RWPE2 (cell line): ENCODE measurements at regions not wholly inside any gene's neighbourhood (a gene's known extent, or its start where the extent isn't known, plus 50 kb on each side); places are given as distances from the start of the nearest gene placed in this dataset.

Source experiments
- ATAC-seq: fragments of 200-7000 bp; cut with Tn5 transposase; 3 replicates; pipeline ENCODE4 v1.9.1; 2021; ENCODE audit warnings: low read depth
- DNase-seq: peaks from one replicate; pipeline ENCODE4 v3.0.0-alpha.2; 2020; ENCODE audit warnings: low spot score
- H3K27ac ChIP-seq: fragments of 450-650 bp; 2 replicates; pipeline ENCODE4 v1.5.1; 2017; ENCODE audit warnings: mild to moderate bottlenecking; ENCODE audit not compliant: poor library complexity, severe bottlenecking
- H3K27me3 ChIP-seq: fragments of 250-450 bp; sonication (Bioruptor Pico); 2 replicates; pipeline ENCODE4 v1.5.1; 2021; ENCODE audit warnings: mild to moderate bottlenecking, moderate library complexity; ENCODE audit not compliant: insufficient read depth, poor library complexity, severe bottlenecking
- H3K36me3 ChIP-seq: fragments of 250-450 bp; sonication (Bioruptor Pico); 2 replicates; pipeline ENCODE4 v1.5.1; 2020; ENCODE audit warnings: low read depth, mild to moderate bottlenecking, moderate library complexity
- H3K4me1 ChIP-seq: fragments of 250-450 bp; sonication (Bioruptor Pico); 2 replicates; pipeline ENCODE4 v1.5.1; 2021; ENCODE audit warnings: mild to moderate bottlenecking, moderate library complexity; ENCODE audit not compliant: insufficient read depth, poor library complexity, severe bottlenecking
- H3K4me3 ChIP-seq: fragments of 250-450 bp; sonication (Bioruptor Pico); 2 replicates; pipeline ENCODE4 v1.5.1; 2021; ENCODE audit warnings: mild to moderate bottlenecking, moderate library complexity; ENCODE audit not compliant: severe bottlenecking
- H3K9me3 ChIP-seq: fragments of 250-450 bp; sonication (Bioruptor Pico); 2 replicates; pipeline ENCODE4 v1.5.1; 2021; ENCODE audit warnings: mild to moderate bottlenecking, moderate library complexity; ENCODE audit not compliant: severe bottlenecking
- TF ChIP-seq, protein P1 (sequence below): fragments of 450-650 bp; IDR thresholded peaks from one replicate; pipeline ENCODE4 v1.5.1; 2017; ENCODE audit warnings: mild to moderate bottlenecking, moderate library complexity; ENCODE audit not compliant: poor library complexity, severe bottlenecking

DNA sequence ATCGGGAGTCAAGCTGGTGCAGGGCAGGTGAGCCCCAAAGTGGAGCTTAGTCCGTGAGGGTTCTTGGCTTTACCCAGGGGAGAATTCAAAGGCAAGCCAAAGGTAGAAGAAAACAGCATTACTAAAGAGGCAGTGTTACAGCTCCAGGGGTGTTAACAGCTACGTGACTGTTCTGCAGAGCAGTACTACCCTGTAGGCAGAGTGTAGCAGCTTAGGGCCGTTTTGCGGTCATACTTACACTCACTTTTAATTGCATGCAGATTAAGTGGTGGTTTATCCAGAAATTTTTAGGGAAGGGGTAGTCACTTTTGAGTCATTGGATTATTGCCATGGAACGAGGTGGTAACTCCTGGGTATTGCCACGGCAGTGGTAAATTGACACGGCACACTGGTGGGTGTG is 482.2 kb downstream of the SLITRK5 start:
- TF ChIP-seq, protein P1, sequence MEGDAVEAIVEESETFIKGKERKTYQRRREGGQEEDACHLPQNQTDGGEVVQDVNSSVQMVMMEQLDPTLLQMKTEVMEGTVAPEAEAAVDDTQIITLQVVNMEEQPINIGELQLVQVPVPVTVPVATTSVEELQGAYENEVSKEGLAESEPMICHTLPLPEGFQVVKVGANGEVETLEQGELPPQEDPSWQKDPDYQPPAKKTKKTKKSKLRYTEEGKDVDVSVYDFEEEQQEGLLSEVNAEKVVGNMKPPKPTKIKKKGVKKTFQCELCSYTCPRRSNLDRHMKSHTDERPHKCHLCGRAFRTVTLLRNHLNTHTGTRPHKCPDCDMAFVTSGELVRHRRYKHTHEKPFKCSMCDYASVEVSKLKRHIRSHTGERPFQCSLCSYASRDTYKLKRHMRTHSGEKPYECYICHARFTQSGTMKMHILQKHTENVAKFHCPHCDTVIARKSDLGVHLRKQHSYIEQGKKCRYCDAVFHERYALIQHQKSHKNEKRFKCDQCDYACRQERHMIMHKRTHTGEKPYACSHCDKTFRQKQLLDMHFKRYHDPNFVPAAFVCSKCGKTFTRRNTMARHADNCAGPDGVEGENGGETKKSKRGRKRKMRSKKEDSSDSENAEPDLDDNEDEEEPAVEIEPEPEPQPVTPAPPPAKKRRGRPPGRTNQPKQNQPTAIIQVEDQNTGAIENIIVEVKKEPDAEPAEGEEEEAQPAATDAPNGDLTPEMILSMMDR: no peak
- no peak for DNase-seq
- H3K36me3 ChIP-seq: no peaks in the 10 kb centered on the region
- H3K4me3 ChIP-seq: no peak overlapping the region
- H3K27me3 ChIP-seq: no peaks in the 10 kb centered on the region
- no peak for ATAC-seq
- H3K9me3 ChIP-seq: no peaks in the 10 kb centered on the region
- H3K27ac ChIP-seq: no peak overlapping the region
- H3K4me1 ChIP-seq: no peaks in the 10 kb centered on the region

- TF ChIP-seq, protein P1: no peak
- H3K36me3 ChIP-seq: no peaks in the 10 kb centered on the region
- no peaks in the 10 kb centered on the region for H3K9me3 ChIP-seq
- ATAC-seq: no peak
- H3K4me1 ChIP-seq: no peaks in the 10 kb centered on the region
- no peak for DNase-seq
- H3K27ac ChIP-seq: no peak overlapping the region
- no peaks in the 10 kb centered on the region for H3K27me3 ChIP-seq
- no peak overlapping the region for H3K4me3 ChIP-seq
These were observed 482.8 kb downstream of the SLITRK5 start for GRCh38 chr13:88154001-88154400.

- TF ChIP-seq, protein P1: no peak
- no peaks in the 10 kb centered on the region for H3K36me3 ChIP-seq
- no peak overlapping the region for H3K4me3 ChIP-seq
- H3K27me3 ChIP-seq: no peaks in the 10 kb centered on the region
- no peak overlapping the region for H3K27ac ChIP-seq
- no peak for ATAC-seq
- no peaks in the 10 kb centered on the region for H3K4me1 ChIP-seq
- DNase-seq: no peak
- H3K9me3 ChIP-seq: no peaks in the 10 kb centered on the region
These were observed 491.0 kb downstream of the SLITRK5 start for GRCh38 chr13:88162076-88162702.

DNA sequence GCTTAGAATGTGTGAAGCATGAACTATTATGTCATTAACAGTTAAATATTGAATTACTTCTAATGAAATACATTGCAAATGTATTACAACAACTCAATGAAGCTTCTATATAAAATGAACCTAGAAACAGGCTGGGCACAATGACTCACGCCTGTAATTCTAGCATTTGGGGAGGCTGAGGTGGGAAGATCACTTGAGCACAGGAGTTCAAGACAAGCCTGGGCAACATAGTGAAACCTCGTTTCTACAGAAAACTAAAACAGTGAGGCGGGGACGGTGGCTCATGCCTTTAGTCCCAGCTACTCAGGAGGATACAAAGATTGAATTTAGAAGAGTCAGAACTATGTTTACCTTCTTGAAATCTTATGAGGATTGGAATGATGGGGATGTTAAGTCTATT is 505.1 kb downstream of the SLITRK5 start:
- DNase-seq (no peak), ATAC-seq (no peak)
- Histone ChIP-seq H3K4me1 (no peaks in the 10 kb centered on the region), H3K27me3 (no peaks in the 10 kb centered on the region), H3K36me3 (no peaks in the 10 kb centered on the region), H3K27ac (no peak overlapping the region), H3K4me3 (no peak overlapping the region), H3K9me3 (no peaks in the 10 kb centered on the region)
- TF ChIP-seq, protein P1: no peak

DNA sequence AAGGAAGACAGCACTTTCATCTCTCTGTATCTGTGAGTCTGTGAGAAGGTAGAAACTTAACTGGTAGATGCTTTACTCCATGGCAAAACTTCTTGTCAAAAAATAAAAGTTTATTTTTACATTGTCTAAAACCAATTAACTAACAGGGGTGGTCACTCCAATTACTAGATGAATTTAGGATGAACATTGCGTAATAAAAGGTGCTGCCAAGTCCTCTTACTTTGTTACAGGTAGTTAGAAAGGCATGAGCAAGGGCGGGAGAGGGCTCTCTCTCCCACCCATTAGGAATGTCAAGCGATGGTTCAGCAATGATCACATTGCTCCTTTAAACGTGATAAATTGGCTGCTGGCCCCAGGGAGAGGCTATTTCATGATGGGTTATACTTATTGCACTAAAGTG is 512.3 kb downstream of the SLITRK5 start:
- Histone ChIP-seq H3K9me3 (no peaks in the 10 kb centered on the region), H3K4me3 (no peak overlapping the region), H3K27ac (no peak overlapping the region), H3K4me1 (no peaks in the 10 kb centered on the region), H3K36me3 (no peaks in the 10 kb centered on the region), H3K27me3 (no peaks in the 10 kb centered on the region)
- DNase-seq (no peak), ATAC-seq (no peak)
- TF ChIP-seq, protein P1: no peak
